ENCODE measurements at regions not wholly inside any gene's neighbourhood (a gene's known extent, or its start where the extent isn't known, plus 50 kb on each side); places are given as distances from the start of the nearest gene placed in this dataset.

DNA sequence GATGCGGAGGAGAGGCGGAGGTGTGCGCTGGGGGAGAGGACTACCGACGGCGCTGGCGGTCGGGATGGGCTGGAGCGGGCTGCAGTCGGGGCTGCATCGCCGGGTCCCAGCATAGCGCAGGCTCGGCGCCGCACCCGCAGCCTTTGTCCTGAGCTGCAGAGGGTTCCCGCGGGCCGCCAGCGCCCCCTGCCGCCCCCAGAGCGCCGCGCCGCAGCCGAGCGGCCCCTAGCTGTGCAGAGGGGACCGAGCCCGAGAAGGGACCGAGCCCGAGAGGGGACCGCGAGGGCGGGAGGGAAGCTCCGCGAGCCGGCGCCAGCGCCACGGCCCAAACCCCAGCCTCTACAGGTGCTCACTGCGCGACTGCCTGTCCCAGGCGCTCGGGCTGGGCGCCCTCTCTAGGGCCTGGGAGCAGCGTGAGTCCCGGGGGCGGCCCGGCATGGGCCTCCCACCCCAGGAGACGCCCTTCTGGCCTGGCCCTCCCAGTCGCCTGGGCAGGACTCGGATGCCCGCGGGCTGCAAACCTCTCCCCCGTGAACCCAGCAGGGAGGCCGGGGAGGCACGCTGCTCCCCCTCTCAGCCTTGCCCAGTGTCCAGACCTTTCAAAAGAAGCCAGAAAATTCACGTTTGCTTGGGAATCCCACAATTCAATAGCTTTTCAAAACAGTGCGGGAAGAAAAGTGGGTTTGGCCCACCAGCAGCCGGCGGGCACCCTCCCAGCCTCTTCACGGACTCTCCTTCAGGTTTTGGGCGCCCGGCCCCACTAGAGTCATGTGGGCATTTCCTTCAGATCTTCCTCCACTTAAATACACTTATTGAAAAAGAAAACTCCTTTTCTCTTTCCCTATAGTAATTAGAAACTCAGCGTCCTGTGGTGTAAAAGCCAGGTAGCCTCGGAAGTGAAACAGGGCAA, 134.7 kb downstream of the TPRA1 start:
- no peak overlapping the region for H2BK15ac ChIP-seq (ENCODE audit: low read depth, low read length)
- H3K79me2 ChIP-seq (ENCODE audit: insufficient read depth, low read length) = no peaks in the 10 kb centered on the region
- no peak overlapping the region for H2BK12ac ChIP-seq (ENCODE audit: insufficient read length, low read depth, low read length)
- no peak overlapping the region for H4K5ac ChIP-seq (ENCODE audit: insufficient read length, low read depth, low read length)
- WGBS (ENCODE audit: extremely low coverage, insufficient read length, low lambda C conversion rate) = no CpG with 5 or more reads among the region's 67 CpGs
- H4K20me1 ChIP-seq (ENCODE audit: control insufficient read depth, insufficient read depth, insufficient read length) = no peaks in the 10 kb centered on the region
- H3K4me2 ChIP-seq (ENCODE audit: insufficient read depth, insufficient read length, low read length) = peak overlapping the region; percentile 74
- H2BK20ac ChIP-seq (ENCODE audit: low read depth, low read length, poor library complexity, severe bottlenecking) = no peak overlapping the region
- Mint-ChIP-seq H3K4me3 (peak overlapping the region; percentile 60 to 74), H3K27me3 (ENCODE audit: low read depth) (peaks cover 74% of the 10 kb centered on the region), H3K9me3 (no peaks in the 10 kb centered on the region; a peak in 2 of 5 replicates), H3K4me1 (peaks cover 30 to 40% of the 10 kb centered on the region in 2 experiments), H3K36me3 (ENCODE audit: insufficient read depth in 1 of 3, low read depth in 3 of 3) (no peaks in the 10 kb centered on the region), H3K27ac (no peak overlapping the region)
- H4K91ac ChIP-seq (ENCODE audit: insufficient read length, low read depth, low read length) = no peak overlapping the region
- no peak overlapping the region for H2AK5ac ChIP-seq (ENCODE audit: insufficient read length, low read length)
- H3K27ac ChIP-seq (ENCODE audit: insufficient read length, low read depth, low read length) = no peak overlapping the region
- no peak overlapping the region for H2AFZ ChIP-seq (ENCODE audit: low read length)
- H2BK5ac ChIP-seq (ENCODE audit: insufficient read length, low read length) = no peak overlapping the region
- H3K79me1 ChIP-seq (ENCODE audit: insufficient read depth, low read depth, low read length, poor library complexity, severe bottlenecking) = no peaks in the 10 kb centered on the region
- H3K18ac ChIP-seq (ENCODE audit: insufficient read length, low read depth, low read length) = no peak overlapping the region
- H3K4me1 ChIP-seq (ENCODE audit: insufficient read depth, low read length) = no peaks in the 10 kb centered on the region
- TF ChIP-seq, protein P1, sequence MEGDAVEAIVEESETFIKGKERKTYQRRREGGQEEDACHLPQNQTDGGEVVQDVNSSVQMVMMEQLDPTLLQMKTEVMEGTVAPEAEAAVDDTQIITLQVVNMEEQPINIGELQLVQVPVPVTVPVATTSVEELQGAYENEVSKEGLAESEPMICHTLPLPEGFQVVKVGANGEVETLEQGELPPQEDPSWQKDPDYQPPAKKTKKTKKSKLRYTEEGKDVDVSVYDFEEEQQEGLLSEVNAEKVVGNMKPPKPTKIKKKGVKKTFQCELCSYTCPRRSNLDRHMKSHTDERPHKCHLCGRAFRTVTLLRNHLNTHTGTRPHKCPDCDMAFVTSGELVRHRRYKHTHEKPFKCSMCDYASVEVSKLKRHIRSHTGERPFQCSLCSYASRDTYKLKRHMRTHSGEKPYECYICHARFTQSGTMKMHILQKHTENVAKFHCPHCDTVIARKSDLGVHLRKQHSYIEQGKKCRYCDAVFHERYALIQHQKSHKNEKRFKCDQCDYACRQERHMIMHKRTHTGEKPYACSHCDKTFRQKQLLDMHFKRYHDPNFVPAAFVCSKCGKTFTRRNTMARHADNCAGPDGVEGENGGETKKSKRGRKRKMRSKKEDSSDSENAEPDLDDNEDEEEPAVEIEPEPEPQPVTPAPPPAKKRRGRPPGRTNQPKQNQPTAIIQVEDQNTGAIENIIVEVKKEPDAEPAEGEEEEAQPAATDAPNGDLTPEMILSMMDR (conservative IDR thresholded peaks at IDR 0.05) = peak; percentile 99
- 0 out of 2 replicates have a peak overlapping the region, but pooled peaks have one; percentile 26 for H3K14ac ChIP-seq (ENCODE audit: insufficient read depth, low read length)
- no peak overlapping the region for H3T11ph ChIP-seq (ENCODE audit: low read length)
- no peak overlapping the region for H3K9ac ChIP-seq (ENCODE audit: extremely low read depth, insufficient read length, low read length)
- H3K23me2 ChIP-seq (ENCODE audit: insufficient read length, low read depth, low read length, poor library complexity, severe bottlenecking) = peaks cover 10% of the 10 kb centered on the region
- no peak overlapping the region for H4K8ac ChIP-seq (replicated peaks; ENCODE audit: insufficient read length, low read depth, low read length)
- H3K27me3 ChIP-seq (ENCODE audit: insufficient read depth, low read length) = peaks cover 12% of the 10 kb centered on the region; the same call in 1 of the 2 replicates
- H2BK120ac ChIP-seq (ENCODE audit: low read depth, low read length, poor library complexity, severe bottlenecking) = no peak overlapping the region
- DNase-seq = peak; percentile 90
- H3K4ac ChIP-seq (ENCODE audit: low read depth, low read length) = no peak overlapping the region
- no peak overlapping the region for H3K56ac ChIP-seq (ENCODE audit: insufficient read length, low read depth, low read length)
- H3K9me3 ChIP-seq (ENCODE audit: control insufficient read depth, low read depth, low read length) = no peaks in the 10 kb centered on the region
- no peak overlapping the region for H3K23ac ChIP-seq (ENCODE audit: insufficient read length, low read depth, low read length)
